GM13977 (cell line): ENCODE measurements at regions not wholly inside any gene's neighbourhood (a gene's known extent, or its start where the extent isn't known, plus 50 kb on each side); places are given as distances from the start of the nearest gene placed in this dataset.

Source experiments
- DNase-seq: peaks from one replicate; pipeline ENCODE4 v3.0.0; 2012; ENCODE audit warnings: low spot score
- in situ Hi-C: fragments of 300-500 bp; cut with MboI; formaldehyde crosslinking; loops from one replicate; pipeline ENCODE4 v1.12.0; 2022; ENCODE audit warnings: low sequenced_read_pairs, low pct_unique_long_range_greater_than_20kb, mixed read lengths, inconsistent platforms; ENCODE audit not compliant: unreplicated experiment
- TF ChIP-seq, protein P1 (sequence below): IDR thresholded peaks from 2 replicates; pipeline ENCODE4 v1.5.1; 2012; ENCODE audit warnings: mild to moderate bottlenecking, control low read depth; ENCODE audit not compliant: insufficient read depth; ENCODE audit errors: extremely low read depth, missing control alignments

- in situ Hi-C loops, result no loop called here
- no peak for DNase-seq
- TF ChIP-seq, protein P1, sequence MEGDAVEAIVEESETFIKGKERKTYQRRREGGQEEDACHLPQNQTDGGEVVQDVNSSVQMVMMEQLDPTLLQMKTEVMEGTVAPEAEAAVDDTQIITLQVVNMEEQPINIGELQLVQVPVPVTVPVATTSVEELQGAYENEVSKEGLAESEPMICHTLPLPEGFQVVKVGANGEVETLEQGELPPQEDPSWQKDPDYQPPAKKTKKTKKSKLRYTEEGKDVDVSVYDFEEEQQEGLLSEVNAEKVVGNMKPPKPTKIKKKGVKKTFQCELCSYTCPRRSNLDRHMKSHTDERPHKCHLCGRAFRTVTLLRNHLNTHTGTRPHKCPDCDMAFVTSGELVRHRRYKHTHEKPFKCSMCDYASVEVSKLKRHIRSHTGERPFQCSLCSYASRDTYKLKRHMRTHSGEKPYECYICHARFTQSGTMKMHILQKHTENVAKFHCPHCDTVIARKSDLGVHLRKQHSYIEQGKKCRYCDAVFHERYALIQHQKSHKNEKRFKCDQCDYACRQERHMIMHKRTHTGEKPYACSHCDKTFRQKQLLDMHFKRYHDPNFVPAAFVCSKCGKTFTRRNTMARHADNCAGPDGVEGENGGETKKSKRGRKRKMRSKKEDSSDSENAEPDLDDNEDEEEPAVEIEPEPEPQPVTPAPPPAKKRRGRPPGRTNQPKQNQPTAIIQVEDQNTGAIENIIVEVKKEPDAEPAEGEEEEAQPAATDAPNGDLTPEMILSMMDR, result no peak
Measured at GRCh38 chr10:118922972-118923371, 106.5 kb upstream of the NANOS1 start.

DNA sequence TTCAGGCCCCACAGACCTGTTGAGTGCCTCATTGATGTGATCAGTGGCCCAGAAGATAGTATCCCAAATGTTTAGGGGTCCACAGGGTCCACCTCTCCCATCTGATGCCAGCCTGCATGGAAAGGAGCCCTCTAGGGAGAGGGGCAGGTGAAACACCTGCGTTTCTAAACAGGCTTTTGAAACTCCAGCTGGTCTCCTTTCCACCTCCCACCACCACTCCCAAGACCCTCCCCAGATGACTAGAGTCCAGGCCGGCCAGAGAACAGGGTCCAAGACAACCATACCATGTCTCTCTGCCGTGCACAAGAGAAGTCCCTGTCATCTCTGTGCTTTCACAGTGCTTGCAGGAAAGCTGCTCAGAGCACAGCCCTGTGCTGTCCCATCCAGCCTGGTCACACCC is 105.0 kb upstream of the NANOS1 start:
- DNase-seq, result no peak
- in situ Hi-C loops, result no loop called here
- TF ChIP-seq, protein P1, result no peak

GRCh38 chr10:118925404-118926071 is 104.0 kb upstream of the NANOS1 start:
- TF ChIP-seq, protein P1, result no peak
- DNase-seq, result no peak
- in situ Hi-C loops, result no loop called here

DNA sequence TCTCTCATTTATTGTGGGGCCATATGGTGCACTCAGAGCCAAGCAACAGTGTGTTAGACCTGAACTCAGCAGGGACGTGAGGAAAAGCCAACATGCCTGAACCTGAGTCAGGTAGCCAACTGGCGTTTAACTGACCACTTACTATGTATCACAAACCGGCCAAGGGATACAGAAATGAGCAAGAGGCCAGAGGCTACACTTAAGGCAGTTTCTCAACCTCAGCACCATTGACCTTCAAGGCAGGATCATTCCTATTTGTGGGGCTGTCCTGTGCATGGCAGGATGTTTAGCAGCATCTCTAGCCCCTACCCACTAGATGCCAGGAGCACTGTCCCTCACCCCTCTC is 103.5 kb upstream of the NANOS1 start:
- no peak for DNase-seq
- TF ChIP-seq, protein P1, result no peak
- in situ Hi-C loops, result no loop called here

DNA sequence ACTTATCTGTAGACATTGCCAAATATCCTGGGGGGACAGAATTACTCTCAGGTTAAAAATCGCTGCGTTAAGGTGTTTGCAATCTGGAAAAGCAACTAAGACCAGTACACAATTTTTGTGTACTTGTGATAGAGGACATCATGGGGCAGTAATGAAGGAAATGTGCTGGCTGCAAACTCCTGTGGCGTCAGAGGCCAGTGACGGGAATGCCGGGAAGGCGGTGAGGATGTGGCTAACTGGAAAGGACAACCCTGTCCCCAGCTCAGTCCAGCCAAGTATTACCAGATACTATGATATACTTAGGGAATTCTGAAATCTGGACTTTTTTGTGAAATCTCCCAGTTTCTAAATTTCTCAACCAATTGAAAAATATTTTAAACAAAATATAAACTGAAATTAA is 103.1 kb upstream of the NANOS1 start:
- TF ChIP-seq, protein P1, result no peak
- DNase-seq, result no peak
- in situ Hi-C loops, result no loop called here

DNA sequence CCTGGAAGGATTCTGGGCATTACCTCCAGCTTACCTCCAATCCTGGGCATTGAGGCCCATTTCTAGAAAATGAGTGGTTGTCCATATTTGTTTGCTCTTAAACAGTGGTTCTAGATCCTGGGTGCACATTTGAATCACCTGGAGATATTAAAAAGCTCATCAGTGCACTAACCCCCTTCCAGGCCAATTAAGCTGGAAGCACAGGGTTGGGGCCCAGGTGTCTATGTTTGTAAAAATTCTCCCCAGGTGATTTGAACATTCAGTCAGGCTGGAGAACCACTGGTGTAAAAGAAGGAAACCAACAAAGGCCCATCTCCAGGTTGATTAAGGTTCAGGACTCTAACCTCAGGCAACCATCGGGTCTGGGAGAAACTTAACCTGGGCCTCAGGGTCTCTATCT is 102.6 kb upstream of the NANOS1 start:
- in situ Hi-C loops, result no loop called here
- TF ChIP-seq, protein P1, result no peak
- no peak for DNase-seq
